ENCODE measurements at regions not wholly inside any gene's neighbourhood (a gene's known extent, or its start where the extent isn't known, plus 50 kb on each side); places are given as distances from the start of the nearest gene placed in this dataset. TPM values are rescaled to one million over a fixed set of nuclear protein-coding genes. Genes with fewer than 3 reads are reported as not detected.
A peak's percentile ranks its signal among the peaks of the same experiment; 100 is the strongest.

GRCh38 chr4:11480683-11481082, 52.0 kb upstream of the HS3ST1 start:
- no peaks in the 10 kb centered on the region for H3K27me3 ChIP-seq
- WGBS, 2 donors: 56 to 67% methylated on average over 2 of the region's 2 CpGs
- TF ChIP-seq EP300 (IDR thresholded peaks at IDR 0.05) (peak; percentile 37 to 89), CTCF (IDR thresholded peaks at IDR 0.05) (no peak)
- H3K36me3 ChIP-seq: no peaks in the 10 kb centered on the region
- H3K9me3 ChIP-seq: peaks cover 0 to 8% (median 0%) of the 10 kb centered on the region in 4 donors
- no peak overlapping the region for H3K4me3 ChIP-seq
- H3K27ac ChIP-seq: peak overlapping the region in 1 of 4 donors; percentile 62
- peak in 1 of 2 donors; percentile 49 for DNase-seq (ENCODE audit: low spot score in 2 of 2)
- no peaks in the 10 kb centered on the region for H3K4me1 ChIP-seq

Small RNAs in the stretch of these regions (small RNA-seq; reads per million reads assigned to genes)
- gene RF00026 (not detected), gene RNU6-578P (not detected)

All from tibial nerve (tissue), 4 donors.